ENCODE measurements at regions not wholly inside any gene's neighbourhood (a gene's known extent, or its start where the extent isn't known, plus 50 kb on each side); places are given as distances from the start of the nearest gene placed in this dataset.
"Not testable (repeated sequence)": the region's sequence is repeated elsewhere in the genome, so short reads cannot be mapped to it uniquely, and the experiment has no call there.

- no peak overlapping the region for H3K4me3 ChIP-seq (ENCODE audit: low read depth, low read length)
- no peaks in the 10 kb centered on the region for H3K27me3 ChIP-seq (ENCODE audit: control insufficient read depth, insufficient read depth, low read length)
- no peak overlapping the region for H3K9ac ChIP-seq (ENCODE audit: low read depth, low read length)
- H3K9me3 ChIP-seq (ENCODE audit: control insufficient read depth, insufficient read depth, low read length) = 0 out of 2 replicates have a peak, but pooled peaks cover 4% of the 10 kb centered on the region
- H3K27ac ChIP-seq (ENCODE audit: low read depth, low read length) = no peak overlapping the region
- no peaks in the 10 kb centered on the region for H3K36me3 ChIP-seq (ENCODE audit: control insufficient read depth, insufficient read depth, low read length)
- H3K4me1 ChIP-seq (ENCODE audit: control insufficient read depth, insufficient read depth, low read length) = no peaks in the 10 kb centered on the region
Measured at GRCh38 chr19:13684021-13684420, 80.3 kb upstream of the MRI1 start.

DNA sequence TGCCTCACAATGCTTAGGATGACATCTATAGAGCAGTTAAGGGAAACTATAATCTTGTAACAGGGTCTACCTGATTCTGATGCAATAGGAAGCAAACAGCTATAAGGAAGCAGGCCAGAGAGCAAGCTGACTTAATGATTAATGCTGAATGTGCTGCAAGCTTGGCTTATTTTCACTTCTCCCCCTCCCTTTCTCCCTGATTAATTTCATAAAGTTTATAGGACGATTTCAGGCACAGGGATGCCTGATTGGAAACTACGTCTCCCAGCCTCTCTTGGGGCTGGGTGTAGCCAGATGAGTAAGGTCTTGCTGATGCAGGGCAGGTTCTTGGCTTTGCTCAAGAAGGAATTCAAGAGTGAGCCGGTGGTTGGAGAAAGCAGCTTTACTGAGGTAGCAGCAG is 82.8 kb upstream of the MRI1 start:
- no peak overlapping the region for H3K4me3 ChIP-seq (ENCODE audit: low read depth, low read length)
- no peaks in the 10 kb centered on the region for H3K4me1 ChIP-seq (ENCODE audit: control insufficient read depth, insufficient read depth, low read length)
- no peaks in the 10 kb centered on the region for H3K36me3 ChIP-seq (ENCODE audit: control insufficient read depth, insufficient read depth, low read length)
- no peak overlapping the region for H3K9ac ChIP-seq (ENCODE audit: low read depth, low read length)
- H3K27ac ChIP-seq (ENCODE audit: low read depth, low read length) = no peak overlapping the region
- no peaks in the 10 kb centered on the region for H3K27me3 ChIP-seq (ENCODE audit: control insufficient read depth, insufficient read depth, low read length)
- H3K9me3 ChIP-seq (ENCODE audit: control insufficient read depth, insufficient read depth, low read length) = 0 out of 2 replicates have a peak, but pooled peaks cover 4% of the 10 kb centered on the region

DNA sequence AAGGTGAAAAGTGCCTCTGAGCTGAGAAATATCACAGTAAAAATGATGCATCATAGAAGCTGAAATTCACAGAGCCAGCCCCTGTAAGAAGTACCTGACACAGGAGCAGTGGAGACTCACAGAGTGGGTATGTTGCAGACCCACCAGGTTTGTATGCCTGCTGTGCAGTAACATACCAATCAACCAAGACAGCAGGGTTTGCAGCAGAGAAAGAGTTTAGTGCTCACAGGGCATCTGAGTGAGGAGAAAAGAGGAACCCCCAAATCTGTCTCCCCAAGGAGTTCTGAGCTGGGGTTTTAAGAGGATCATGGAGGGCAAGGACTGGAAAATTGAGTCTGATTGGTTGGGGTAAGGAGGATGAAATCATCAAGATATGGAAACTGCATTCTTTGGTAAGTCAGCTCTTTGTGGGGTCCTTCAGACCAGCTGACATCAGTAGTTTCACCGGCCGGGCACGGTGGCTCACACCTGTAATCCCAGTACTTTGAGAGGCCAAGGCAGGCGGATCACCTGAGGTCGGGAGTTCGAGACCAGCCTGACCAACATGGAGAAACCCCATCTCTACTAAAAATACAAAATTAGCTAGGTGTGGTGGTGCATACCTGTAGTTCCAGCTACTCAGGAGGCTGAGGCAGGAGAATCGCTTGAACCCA is 83.5 kb upstream of the MRI1 start:
- H3K27ac ChIP-seq (ENCODE audit: low read depth, low read length); H3K9ac ChIP-seq (ENCODE audit: low read depth, low read length); H3K4me1 ChIP-seq (ENCODE audit: control insufficient read depth, insufficient read depth, low read length); H3K4me3 ChIP-seq (ENCODE audit: low read depth, low read length); H3K27me3 ChIP-seq (ENCODE audit: control insufficient read depth, insufficient read depth, low read length); H3K9me3 ChIP-seq (ENCODE audit: control insufficient read depth, insufficient read depth, low read length); H3K36me3 ChIP-seq (ENCODE audit: control insufficient read depth, insufficient read depth, low read length): not testable (repeated sequence)

DNA sequence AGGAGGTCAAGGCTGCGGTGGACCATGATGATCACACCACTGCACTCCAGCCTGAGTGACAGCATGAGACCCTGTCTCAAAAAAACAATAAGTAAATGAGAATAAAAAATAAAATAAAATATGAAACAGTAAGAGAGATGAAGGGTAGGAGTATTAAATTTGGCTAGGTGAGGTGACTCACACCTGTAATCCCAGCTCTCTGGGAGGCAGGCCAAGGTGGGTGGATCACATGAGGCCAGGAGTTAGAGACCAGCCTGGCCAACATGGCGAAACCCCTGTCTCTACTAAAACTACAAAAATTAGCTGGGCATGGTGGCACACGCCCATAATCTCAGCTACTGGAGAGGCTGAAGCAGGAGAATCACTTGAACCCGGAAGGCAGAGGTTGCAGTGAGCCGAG is 87.4 kb upstream of the MRI1 start:
- not testable (repeated sequence) for H3K27me3 ChIP-seq (ENCODE audit: control insufficient read depth, insufficient read depth, low read length); H3K36me3 ChIP-seq (ENCODE audit: control insufficient read depth, insufficient read depth, low read length); H3K9ac ChIP-seq (ENCODE audit: low read depth, low read length); H3K27ac ChIP-seq (ENCODE audit: low read depth, low read length); H3K4me3 ChIP-seq (ENCODE audit: low read depth, low read length); H3K4me1 ChIP-seq (ENCODE audit: control insufficient read depth, insufficient read depth, low read length)
- H3K9me3 ChIP-seq (ENCODE audit: control insufficient read depth, insufficient read depth, low read length) = peaks cover 10% of the 10 kb centered on the region

- not testable (repeated sequence) for H3K9ac ChIP-seq (ENCODE audit: low read depth, low read length); H3K4me3 ChIP-seq (ENCODE audit: low read depth, low read length); H3K27me3 ChIP-seq (ENCODE audit: control insufficient read depth, insufficient read depth, low read length); H3K27ac ChIP-seq (ENCODE audit: low read depth, low read length); H3K9me3 ChIP-seq (ENCODE audit: control insufficient read depth, insufficient read depth, low read length); H3K4me1 ChIP-seq (ENCODE audit: control insufficient read depth, insufficient read depth, low read length); H3K36me3 ChIP-seq (ENCODE audit: control insufficient read depth, insufficient read depth, low read length)
Measured at GRCh38 chr19:13672480-13673175, 91.7 kb upstream of the MRI1 start.

DNA sequence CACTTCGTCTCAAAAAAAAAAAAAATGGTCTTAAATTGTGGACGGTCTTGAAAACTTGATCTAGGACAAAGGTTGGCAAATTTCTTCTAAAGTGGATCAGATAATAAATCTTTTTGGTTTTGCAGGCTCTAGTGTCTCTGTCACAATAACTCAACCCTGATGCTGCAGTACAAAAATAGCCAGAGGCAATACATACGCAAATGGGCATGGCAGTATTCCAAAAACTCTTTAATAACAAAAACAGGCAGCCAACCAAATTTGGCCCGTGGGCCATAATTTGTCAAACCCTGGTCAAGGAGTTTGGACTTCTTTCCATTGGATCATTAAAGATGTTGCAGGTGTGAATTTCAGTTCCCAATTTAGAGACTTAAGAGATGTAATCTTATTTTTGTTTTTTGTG is 93.5 kb upstream of the MRI1 start:
- Histone ChIP-seq H3K36me3 (ENCODE audit: control insufficient read depth, insufficient read depth, low read length) (no peaks in the 10 kb centered on the region), H3K4me1 (ENCODE audit: control insufficient read depth, insufficient read depth, low read length) (no peaks in the 10 kb centered on the region), H3K27me3 (ENCODE audit: control insufficient read depth, insufficient read depth, low read length) (no peaks in the 10 kb centered on the region), H3K4me3 (ENCODE audit: low read depth, low read length) (no peak overlapping the region), H3K9ac (ENCODE audit: low read depth, low read length) (no peak overlapping the region), H3K9me3 (ENCODE audit: control insufficient read depth, insufficient read depth, low read length) (peaks cover 6% of the 10 kb centered on the region), H3K27ac (ENCODE audit: low read depth, low read length) (no peak overlapping the region)

DNA sequence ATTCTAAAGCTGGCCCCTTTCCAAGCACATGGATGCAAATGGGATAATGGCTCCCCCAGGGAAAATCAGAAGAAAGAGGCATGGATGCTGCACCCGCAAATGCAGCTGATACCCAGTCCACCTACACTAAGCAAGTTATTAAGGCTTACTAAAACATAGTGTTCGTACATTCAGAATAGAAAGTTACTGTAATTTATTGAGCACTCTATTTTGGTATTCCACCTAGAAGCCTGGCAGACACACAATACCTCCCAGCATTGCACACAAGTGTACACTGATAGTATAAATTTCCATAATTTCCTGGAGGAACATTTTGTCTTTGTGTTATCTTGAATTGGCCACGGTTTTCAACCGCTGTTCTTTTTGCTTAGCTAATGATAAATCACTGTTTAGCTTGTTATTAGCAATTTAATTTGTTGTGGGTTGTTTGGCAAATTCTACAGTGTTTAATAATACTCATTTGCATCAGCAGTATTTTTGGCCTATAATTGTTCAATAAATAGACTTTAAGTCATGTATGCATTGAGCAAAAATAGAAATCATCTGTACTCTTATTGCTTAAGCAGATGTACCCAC is 94.5 kb upstream of the MRI1 start:
- Histone ChIP-seq H3K9ac (ENCODE audit: low read depth, low read length) (no peak overlapping the region), H3K4me1 (ENCODE audit: control insufficient read depth, insufficient read depth, low read length) (no peaks in the 10 kb centered on the region), H3K27ac (ENCODE audit: low read depth, low read length) (no peak overlapping the region), H3K9me3 (ENCODE audit: control insufficient read depth, insufficient read depth, low read length) (peaks cover 6% of the 10 kb centered on the region), H3K27me3 (ENCODE audit: control insufficient read depth, insufficient read depth, low read length) (no peaks in the 10 kb centered on the region), H3K4me3 (ENCODE audit: low read depth, low read length) (no peak overlapping the region), H3K36me3 (ENCODE audit: control insufficient read depth, insufficient read depth, low read length) (no peaks in the 10 kb centered on the region)

GRCh38 chr19:13668964-13669363 is 95.4 kb upstream of the MRI1 start:
- H3K27me3 ChIP-seq (ENCODE audit: control insufficient read depth, insufficient read depth, low read length) = no peaks in the 10 kb centered on the region

GRCh38 chr19:13666165-13666564 is 98.2 kb upstream of the MRI1 start:
- Histone ChIP-seq H3K9me3 (ENCODE audit: control insufficient read depth, insufficient read depth, low read length) (no peaks in the 10 kb centered on the region), H3K4me1 (ENCODE audit: control insufficient read depth, insufficient read depth, low read length) (no peaks in the 10 kb centered on the region), H3K4me3 (ENCODE audit: low read depth, low read length) (no peak overlapping the region), H3K27ac (ENCODE audit: low read depth, low read length) (no peak overlapping the region), H3K36me3 (ENCODE audit: control insufficient read depth, insufficient read depth, low read length) (no peaks in the 10 kb centered on the region), H3K27me3 (ENCODE audit: control insufficient read depth, insufficient read depth, low read length) (no peaks in the 10 kb centered on the region), H3K9ac (ENCODE audit: low read depth, low read length) (no peak overlapping the region)

More at GRCh38 chr19:13668964-13669363, 95.4 kb upstream of the MRI1 start:
- Histone ChIP-seq H3K27ac (ENCODE audit: low read depth, low read length) (no peak overlapping the region), H3K4me1 (ENCODE audit: control insufficient read depth, insufficient read depth, low read length) (no peaks in the 10 kb centered on the region), H3K4me3 (ENCODE audit: low read depth, low read length) (no peak overlapping the region), H3K9ac (ENCODE audit: low read depth, low read length) (no peak overlapping the region), H3K36me3 (ENCODE audit: control insufficient read depth, insufficient read depth, low read length) (no peaks in the 10 kb centered on the region), H3K9me3 (ENCODE audit: control insufficient read depth, insufficient read depth, low read length) (peaks cover 6% of the 10 kb centered on the region)

DNA sequence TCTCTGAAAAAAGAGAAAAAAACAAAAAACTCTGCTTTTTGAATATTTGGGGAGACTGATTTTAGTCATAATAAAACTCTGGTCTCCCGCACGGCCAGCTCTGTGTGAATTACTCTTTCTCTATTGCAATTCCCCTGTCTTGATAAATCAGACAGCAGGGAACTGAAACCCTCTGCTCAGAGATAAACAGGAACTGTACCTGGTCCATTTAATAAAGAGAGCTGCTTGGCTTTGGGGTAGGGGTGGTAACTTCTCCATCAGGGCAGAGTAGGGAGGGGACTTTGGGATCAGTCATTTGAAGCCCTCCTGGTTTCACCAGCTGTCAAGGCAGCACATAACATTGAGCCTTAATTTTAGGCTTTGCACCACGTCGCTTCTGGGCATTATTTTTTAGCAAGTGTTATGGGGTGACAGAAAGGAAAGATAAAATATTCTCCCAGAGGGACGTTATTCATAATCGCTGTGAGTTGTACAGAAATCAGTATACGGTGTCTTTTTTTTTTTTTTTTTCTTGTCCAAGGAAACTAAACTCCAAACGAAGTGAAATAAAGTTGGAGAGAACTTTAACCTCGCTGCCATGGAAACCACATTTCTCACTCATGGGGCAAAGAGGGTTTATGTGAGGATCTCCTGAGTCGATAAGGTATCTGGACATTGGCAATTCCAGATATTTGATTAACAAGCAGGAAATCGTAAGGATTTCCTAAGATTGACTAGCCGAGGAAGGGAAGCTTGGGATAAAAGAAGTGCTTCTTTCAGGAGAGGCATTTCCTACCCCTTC is 99.0 kb upstream of the MRI1 start:
- Histone ChIP-seq H3K4me3 (ENCODE audit: low read depth, low read length) (no peak overlapping the region), H3K4me1 (ENCODE audit: control insufficient read depth, insufficient read depth, low read length) (no peaks in the 10 kb centered on the region), H3K36me3 (ENCODE audit: control insufficient read depth, insufficient read depth, low read length) (no peaks in the 10 kb centered on the region), H3K27ac (ENCODE audit: low read depth, low read length) (no peak overlapping the region), H3K9ac (ENCODE audit: low read depth, low read length) (no peak overlapping the region), H3K9me3 (ENCODE audit: control insufficient read depth, insufficient read depth, low read length) (no peaks in the 10 kb centered on the region), H3K27me3 (ENCODE audit: control insufficient read depth, insufficient read depth, low read length) (no peaks in the 10 kb centered on the region)

Data from HUES48 (cell line).